CD4-positive, alpha-beta T cell (primary cell): ENCODE measurements at regions not wholly inside any gene's neighbourhood (a gene's known extent, or its start where the extent isn't known, plus 50 kb on each side); places are given as distances from the start of the nearest gene placed in this dataset.

Source experiments
- ATAC-seq: fragments of 200-7000 bp; cut with Tn5 transposase; one replicate; pipeline ENCODE4 v1.10.0; 2022; ENCODE audit warnings: mild to moderate bottlenecking; ENCODE audit not compliant: poor library complexity
- CTCF ChIA-PET: fragments of 350-600 bp; sonication (Branson Sonifier 250); formaldehyde crosslinking; loops from one replicate; lab custom pipeline; 2021; ENCODE audit warnings: antibody characterized with exemption, inconsistent platforms; lab: Charles Lee
- POLR2A ChIA-PET: fragments of 350-600 bp; sonication (Branson Sonifier 250); formaldehyde crosslinking; loops from one replicate; lab custom pipeline; 2021; ENCODE audit warnings: antibody characterized with exemption, inconsistent platforms; lab: Charles Lee
- DNase-seq, 14 experiments: peaks; one replicate each; pipeline ENCODE4 v3.0.0-alpha.2; 2013 to 2020; ENCODE audit warnings: mixed read lengths in 2 of 14
- H3K27ac ChIP-seq, 2 donors: one replicate each; pipeline versions ENCODE4 v1.5.1 to v1.7.0; 2013; ENCODE audit warnings: low read length in 2 of 2, low read depth in 1 of 2, mild to moderate bottlenecking in 1 of 2
- H3K27me3 ChIP-seq, 2 experiments: 1 replicate in 1 of 2; 2 replicates in 1 of 2; pipeline versions ENCODE4 v1.6.1 to v1.7.0; 2013; ENCODE audit warnings: low read length in 2 of 2, control low read depth in 1 of 2, mild to moderate bottlenecking in 1 of 2, moderate library complexity in 1 of 2; ENCODE audit not compliant: insufficient read depth in 2 of 2, control insufficient read depth in 1 of 2
- H3K36me3 ChIP-seq: one replicate; pipeline ENCODE4 v1.6.1; 2013; ENCODE audit warnings: low read length, control low read depth; ENCODE audit not compliant: insufficient read depth
- H3K4me1 ChIP-seq: one replicate; pipeline ENCODE4 v1.6.1; 2013; ENCODE audit warnings: low read length, control low read depth; ENCODE audit not compliant: insufficient read depth
- H3K4me3 ChIP-seq: one replicate; pipeline ENCODE4 v1.5.1; 2013; ENCODE audit warnings: mild to moderate bottlenecking, low read length, moderate library complexity
- H3K9me3 ChIP-seq, 2 experiments: 1 replicate in 1 of 2; 2 replicates in 1 of 2; pipeline versions ENCODE4 v1.6.1 to v1.7.0; 2013; ENCODE audit warnings: low read length in 2 of 2, mild to moderate bottlenecking in 2 of 2, control low read depth in 1 of 2, moderate library complexity in 1 of 2; ENCODE audit not compliant: control insufficient read depth in 1 of 2, insufficient read depth in 1 of 2
- H3K27ac Mint-ChIP-seq: one replicate; pipeline ENCODE4 v1.8.0; 2020; ENCODE audit warnings: mixed read lengths
- H3K27me3 Mint-ChIP-seq: one replicate; pipeline ENCODE4 v1.8.0; 2021; ENCODE audit warnings: mixed read lengths
- H3K36me3 Mint-ChIP-seq: one replicate; pipeline ENCODE4 v1.8.0; 2021; ENCODE audit warnings: low read depth, mixed read lengths
- H3K4me1 Mint-ChIP-seq: one replicate; pipeline ENCODE4 v1.8.0; 2021; ENCODE audit warnings: low read depth, mixed read lengths
- H3K4me3 Mint-ChIP-seq: one replicate; pipeline ENCODE4 v1.8.0; 2020; ENCODE audit warnings: mild to moderate bottlenecking, mixed read lengths
- H3K9me3 Mint-ChIP-seq: one replicate; pipeline ENCODE4 v1.8.0; 2020; ENCODE audit warnings: mixed read lengths
- intact Hi-C, 2 experiments: fragments of 100-400 bp; cut with DNase I in 1 of 2; cut with micrococcal nuclease in 1 of 2; formaldehyde crosslinking; loops; one replicate each; pipeline versions ENCODE4 v1.15.1 to v1.9.0; 2023 to 2025; cut with DNase I, micrococcal nuclease
- TF ChIP-seq, protein P1 (sequence below): fragments of 200-600 bp; IDR thresholded peaks from one replicate; pipeline ENCODE4 v1.8.0; 2022; ENCODE audit warnings: antibody characterized with exemption, mild to moderate bottlenecking

DNA sequence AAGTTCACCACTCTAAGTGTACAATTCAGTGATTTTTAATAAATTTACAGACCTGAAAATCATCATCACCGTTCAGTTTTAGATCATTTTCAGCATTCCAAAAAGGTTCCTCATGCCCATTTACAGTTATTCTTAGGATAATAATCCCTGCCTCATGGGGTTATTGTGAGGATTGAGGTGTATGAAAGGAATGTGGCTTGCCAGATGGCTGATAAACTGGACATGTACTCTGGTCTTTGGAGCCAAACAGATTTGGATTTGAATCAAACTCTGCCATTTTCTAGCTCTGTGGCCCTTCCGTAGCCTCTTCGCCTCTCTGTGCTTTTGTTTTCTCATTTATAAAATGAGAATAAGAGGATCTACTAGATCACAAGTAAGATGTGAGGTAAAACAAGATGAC lies 53.9 kb upstream of the GPRC5B start:
- Mint-ChIP-seq H3K4me3 (no peak overlapping the region), H3K4me1 (no peaks in the 10 kb centered on the region), H3K36me3 (no peaks in the 10 kb centered on the region), H3K27ac (no peak overlapping the region), H3K9me3 (no peaks in the 10 kb centered on the region), H3K27me3 (peaks cover 35% of the 10 kb centered on the region)
- no peaks in the 10 kb centered on the region for H3K9me3 ChIP-seq
- POLR2A ChIA-PET, result no interaction called here
- H3K36me3 ChIP-seq, result no peaks in the 10 kb centered on the region
- ATAC-seq (no peak), DNase-seq (no peak)
- TF ChIP-seq, protein P1, sequence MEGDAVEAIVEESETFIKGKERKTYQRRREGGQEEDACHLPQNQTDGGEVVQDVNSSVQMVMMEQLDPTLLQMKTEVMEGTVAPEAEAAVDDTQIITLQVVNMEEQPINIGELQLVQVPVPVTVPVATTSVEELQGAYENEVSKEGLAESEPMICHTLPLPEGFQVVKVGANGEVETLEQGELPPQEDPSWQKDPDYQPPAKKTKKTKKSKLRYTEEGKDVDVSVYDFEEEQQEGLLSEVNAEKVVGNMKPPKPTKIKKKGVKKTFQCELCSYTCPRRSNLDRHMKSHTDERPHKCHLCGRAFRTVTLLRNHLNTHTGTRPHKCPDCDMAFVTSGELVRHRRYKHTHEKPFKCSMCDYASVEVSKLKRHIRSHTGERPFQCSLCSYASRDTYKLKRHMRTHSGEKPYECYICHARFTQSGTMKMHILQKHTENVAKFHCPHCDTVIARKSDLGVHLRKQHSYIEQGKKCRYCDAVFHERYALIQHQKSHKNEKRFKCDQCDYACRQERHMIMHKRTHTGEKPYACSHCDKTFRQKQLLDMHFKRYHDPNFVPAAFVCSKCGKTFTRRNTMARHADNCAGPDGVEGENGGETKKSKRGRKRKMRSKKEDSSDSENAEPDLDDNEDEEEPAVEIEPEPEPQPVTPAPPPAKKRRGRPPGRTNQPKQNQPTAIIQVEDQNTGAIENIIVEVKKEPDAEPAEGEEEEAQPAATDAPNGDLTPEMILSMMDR, result no peak
- no peaks in the 10 kb centered on the region for H3K4me1 ChIP-seq
- H3K4me3 ChIP-seq, result no peak overlapping the region
- H3K27ac ChIP-seq, result no peak overlapping the region
- intact Hi-C loops, result no loop called here
- CTCF ChIA-PET, result no interaction called here
- peaks cover 3 to 7% of the 10 kb centered on the region in 2 experiments for H3K27me3 ChIP-seq

- TF ChIP-seq, protein P1, result no peak
- POLR2A ChIA-PET, result no interaction called here
- DNase-seq (no peak), ATAC-seq (no peak)
- CTCF ChIA-PET, result no interaction called here
- peaks cover 36% of the 10 kb centered on the region for H3K27me3 Mint-ChIP-seq
- H3K9me3 Mint-ChIP-seq, result no peaks in the 10 kb centered on the region
- intact Hi-C loops, result no loop called here
- H3K27ac Mint-ChIP-seq, result no peak overlapping the region
- H3K4me3 Mint-ChIP-seq, result no peak overlapping the region
- no peak overlapping the region for H3K27ac ChIP-seq
- no peaks in the 10 kb centered on the region for H3K4me1 Mint-ChIP-seq
- peaks cover 3 to 5% of the 10 kb centered on the region in 2 experiments for H3K27me3 ChIP-seq
- H3K9me3 ChIP-seq, result no peaks in the 10 kb centered on the region
- no peaks in the 10 kb centered on the region for H3K4me1 ChIP-seq
- no peak overlapping the region for H3K4me3 ChIP-seq
- no peaks in the 10 kb centered on the region for H3K36me3 Mint-ChIP-seq
- no peaks in the 10 kb centered on the region for H3K36me3 ChIP-seq
These were observed 51.8 kb upstream of the GPRC5B start for GRCh38 chr16:19936441-19936840.

- H3K36me3 ChIP-seq, result no peaks in the 10 kb centered on the region
- Mint-ChIP-seq H3K4me1 (no peaks in the 10 kb centered on the region), H3K9me3 (no peaks in the 10 kb centered on the region), H3K27me3 (peaks cover 37% of the 10 kb centered on the region), H3K4me3 (no peak overlapping the region), H3K36me3 (no peaks in the 10 kb centered on the region), H3K27ac (no peak overlapping the region)
- H3K9me3 ChIP-seq, result no peaks in the 10 kb centered on the region
- DNase-seq (no peak), ATAC-seq (no peak)
- POLR2A ChIA-PET, result no interaction called here
- H3K27me3 ChIP-seq, result peaks cover 3 to 5% of the 10 kb centered on the region in 2 experiments
- TF ChIP-seq, protein P1, result no peak
- no peak overlapping the region for H3K4me3 ChIP-seq
- no peaks in the 10 kb centered on the region for H3K4me1 ChIP-seq
- intact Hi-C loops, result no loop called here
- CTCF ChIA-PET, result no interaction called here
- no peak overlapping the region for H3K27ac ChIP-seq
These were observed 51.0 kb upstream of the GPRC5B start for GRCh38 chr16:19935694-19936093.
